ENCODE measurements at regions not wholly inside any gene's neighbourhood (a gene's known extent, or its start where the extent isn't known, plus 50 kb on each side); places are given as distances from the start of the nearest gene placed in this dataset.

DNA sequence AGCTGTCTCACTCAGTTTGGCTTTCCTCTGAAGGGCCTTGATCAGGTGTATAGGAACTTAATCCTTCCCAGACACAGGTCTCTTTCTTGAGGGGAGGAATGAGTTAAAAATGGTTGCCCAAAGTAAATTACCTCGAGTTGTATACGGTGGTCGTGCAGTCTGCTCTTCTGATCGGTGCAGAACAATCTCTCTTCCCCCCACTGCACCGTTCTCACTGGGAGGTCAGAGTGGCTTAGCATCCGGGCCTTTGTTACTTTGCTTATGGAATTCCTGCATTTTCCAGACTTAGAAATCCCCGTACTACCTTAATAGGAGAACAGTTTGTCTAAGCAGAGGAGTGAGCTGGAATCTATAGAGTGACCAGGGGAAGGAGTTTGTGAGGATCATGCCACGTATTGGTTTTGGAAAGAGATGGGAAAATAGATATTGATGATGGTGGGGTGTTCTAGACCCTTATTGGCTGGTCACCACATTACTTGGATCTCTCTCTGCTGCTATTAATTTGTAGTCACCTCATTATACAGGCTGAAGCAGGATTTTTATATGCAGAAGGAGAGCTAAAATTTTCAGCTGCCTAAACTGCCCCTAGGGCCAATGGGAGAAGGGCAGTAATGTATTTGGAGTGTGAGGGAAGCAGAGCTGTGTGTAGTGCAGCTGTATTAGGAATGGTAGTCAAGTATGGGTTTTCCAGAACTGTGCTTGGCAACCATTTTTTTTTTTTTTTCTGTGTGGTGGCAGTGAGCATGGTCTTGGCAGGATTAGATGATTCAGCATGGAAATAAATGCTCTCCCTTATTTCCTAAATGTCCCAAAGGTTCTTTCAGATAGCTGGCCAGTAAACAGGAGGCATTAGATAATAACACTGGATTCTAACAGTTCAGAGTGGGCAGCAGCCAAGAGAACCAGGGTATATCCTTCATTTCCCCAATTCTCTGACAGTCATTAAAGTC is 81.5 kb downstream of the NDUFS5 start:
- DNase-seq (ENCODE audit: low spot score): no peak

DNA sequence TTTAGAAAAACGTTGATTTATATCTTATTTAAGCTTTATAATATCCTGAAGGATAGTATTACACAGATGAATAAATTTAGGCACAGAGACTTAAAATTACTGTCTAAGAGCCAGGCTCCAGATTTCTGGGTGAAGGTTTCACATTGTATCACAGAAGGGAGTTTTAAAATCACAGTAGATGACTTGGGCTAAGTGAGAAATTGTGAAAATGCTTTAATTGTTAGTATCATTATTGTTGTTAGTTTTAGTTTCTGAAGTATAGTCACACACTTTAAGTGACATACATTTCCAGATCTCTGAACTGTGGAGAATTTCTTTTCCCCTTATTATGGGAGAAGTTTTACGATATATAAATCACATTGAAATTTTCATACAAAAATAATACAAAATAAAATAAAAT is 83.5 kb downstream of the NDUFS5 start:
- no peak for DNase-seq (ENCODE audit: low spot score)

DNA sequence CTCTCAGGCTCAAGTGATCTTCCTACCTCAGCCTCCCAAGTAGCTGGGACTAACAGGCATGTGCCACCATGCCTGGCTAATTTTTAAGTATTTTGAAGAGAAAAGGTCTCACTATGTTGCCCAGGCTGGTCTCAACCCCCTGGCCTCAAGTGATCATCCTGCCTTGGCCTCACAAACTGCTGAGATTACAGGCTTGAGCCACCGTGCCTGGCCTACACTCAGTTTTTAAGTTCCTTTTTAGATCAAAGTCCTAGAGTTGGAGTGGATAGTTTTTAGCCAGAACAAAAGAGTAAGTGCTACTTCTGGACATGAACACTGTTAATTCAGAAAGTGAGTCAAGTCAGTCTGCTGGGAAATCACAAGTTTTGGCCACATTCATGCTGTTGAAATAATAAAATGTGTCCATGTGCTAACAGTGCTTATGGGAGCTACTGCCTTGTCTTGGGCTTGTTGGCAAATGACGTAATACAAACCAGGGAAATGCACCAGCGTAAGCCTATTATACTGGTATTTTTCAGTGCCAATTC is 84.2 kb downstream of the NDUFS5 start:
- DNase-seq (ENCODE audit: low spot score): no peak

DNA sequence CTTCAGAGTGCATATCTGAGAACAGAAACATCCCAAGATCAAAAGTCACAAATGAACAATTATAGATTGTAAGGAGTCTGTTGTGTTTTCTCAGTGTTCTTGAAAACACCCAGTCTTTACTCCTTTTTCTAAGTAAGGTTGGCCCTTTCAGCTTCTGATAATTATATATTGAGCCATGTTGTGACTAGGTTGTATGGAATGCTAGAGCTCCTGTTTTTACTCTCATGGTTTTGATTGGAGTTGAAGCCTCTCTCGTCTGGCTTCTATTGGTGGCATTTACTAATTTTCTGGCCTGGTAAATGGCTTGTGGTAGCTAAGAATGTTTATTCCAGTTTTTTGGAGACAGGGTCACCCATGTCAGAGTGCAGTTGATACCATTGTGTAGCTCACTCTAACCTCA is 84.7 kb downstream of the NDUFS5 start:
- DNase-seq (ENCODE audit: low spot score): no peak

DNA sequence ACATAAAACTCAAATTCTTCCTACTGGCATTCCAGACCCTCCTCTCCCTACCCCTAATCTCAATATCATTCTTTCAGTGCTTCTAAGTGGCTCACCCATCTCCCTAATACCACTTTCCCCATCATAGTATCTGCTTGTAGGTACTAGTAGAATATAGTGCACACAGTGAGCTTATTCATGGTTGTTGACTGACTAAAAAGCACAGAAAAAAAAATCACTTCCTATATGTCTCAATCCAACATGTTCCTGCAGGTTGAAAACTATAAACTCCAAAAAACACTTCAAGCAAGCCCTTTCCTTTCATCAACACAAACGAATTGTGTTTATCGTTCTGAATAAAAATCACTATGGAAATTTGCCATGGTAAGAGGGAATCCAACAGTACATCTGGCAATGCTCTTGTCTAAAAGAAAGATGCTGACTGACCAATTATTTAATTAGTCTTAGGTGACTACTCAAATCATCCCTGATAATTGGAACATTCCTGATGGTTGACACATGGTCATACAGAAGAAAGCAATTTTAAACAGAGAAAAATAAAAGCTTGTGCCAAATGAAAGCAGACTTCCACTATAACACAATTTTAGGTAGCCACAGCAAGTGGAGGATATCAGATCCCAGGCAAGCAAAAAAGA is 87.1 kb downstream of the NDUFS5 start:
- no peak for DNase-seq (ENCODE audit: low spot score)

DNA sequence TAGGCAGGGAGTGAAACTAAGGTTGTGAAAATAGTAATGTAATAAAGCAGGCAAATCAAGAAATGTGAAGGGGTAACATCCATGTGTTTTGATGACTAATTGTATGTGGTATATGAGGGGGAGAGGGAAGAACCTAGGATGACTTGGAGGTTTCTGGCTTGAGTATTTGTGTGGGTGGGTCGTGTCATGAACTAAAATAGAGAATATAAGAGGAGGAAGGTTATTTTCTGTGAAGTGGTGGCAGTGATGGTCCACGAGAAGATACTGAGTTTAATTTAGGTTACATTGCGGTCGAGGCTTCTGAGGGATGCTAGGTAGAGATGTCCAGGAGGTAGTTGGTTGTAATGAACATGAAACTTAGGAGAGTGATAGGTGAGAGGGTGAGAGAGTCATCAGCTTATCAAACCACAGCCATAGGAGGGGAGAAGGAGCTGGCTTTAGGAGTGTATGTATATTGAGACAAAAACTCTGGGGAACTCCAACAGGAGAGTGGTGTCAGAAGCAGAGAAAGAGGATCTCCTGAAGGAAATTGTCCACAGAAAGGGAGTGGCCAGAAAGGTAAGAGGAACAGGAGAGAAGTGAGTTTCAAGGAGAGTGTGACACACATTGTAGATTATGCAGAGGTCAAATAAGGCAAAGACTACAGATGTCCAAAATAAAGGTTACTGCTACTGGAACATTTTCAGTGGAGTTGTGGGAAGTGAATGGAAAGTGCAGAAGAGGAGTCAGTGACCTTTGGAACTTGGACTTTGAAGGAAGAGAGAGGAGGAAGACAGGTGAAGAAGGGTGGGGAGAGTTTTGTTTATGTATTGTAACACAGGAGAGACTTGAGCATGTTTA is 89.0 kb upstream of the MACF1 start:
- DNase-seq (ENCODE audit: low spot score): no peak

DNA sequence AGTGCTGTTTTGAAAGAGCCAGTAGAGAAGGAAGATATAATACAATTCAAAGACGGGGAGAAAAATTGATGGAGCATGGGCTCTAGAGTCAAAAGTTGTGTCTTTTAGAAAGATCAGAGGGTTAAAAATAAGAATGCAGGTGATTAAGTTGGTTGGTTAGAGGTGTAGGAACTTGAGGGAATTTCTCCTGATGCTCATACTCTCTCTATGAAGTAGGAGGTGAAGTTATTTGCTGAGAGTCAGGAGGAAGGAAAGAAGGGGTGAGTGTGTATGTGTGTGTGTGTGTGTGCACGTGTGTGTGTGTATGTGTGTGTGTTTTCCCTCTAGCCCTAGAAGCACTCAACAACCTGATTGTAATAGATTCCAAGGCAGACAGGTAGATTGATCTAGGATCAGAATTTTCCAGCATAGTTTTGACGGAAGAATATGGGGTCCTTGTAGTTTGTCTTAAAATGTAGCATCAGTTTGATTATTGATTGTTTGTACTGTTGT is 88.3 kb upstream of the MACF1 start:
- DNase-seq (ENCODE audit: low spot score): no peak

DNA sequence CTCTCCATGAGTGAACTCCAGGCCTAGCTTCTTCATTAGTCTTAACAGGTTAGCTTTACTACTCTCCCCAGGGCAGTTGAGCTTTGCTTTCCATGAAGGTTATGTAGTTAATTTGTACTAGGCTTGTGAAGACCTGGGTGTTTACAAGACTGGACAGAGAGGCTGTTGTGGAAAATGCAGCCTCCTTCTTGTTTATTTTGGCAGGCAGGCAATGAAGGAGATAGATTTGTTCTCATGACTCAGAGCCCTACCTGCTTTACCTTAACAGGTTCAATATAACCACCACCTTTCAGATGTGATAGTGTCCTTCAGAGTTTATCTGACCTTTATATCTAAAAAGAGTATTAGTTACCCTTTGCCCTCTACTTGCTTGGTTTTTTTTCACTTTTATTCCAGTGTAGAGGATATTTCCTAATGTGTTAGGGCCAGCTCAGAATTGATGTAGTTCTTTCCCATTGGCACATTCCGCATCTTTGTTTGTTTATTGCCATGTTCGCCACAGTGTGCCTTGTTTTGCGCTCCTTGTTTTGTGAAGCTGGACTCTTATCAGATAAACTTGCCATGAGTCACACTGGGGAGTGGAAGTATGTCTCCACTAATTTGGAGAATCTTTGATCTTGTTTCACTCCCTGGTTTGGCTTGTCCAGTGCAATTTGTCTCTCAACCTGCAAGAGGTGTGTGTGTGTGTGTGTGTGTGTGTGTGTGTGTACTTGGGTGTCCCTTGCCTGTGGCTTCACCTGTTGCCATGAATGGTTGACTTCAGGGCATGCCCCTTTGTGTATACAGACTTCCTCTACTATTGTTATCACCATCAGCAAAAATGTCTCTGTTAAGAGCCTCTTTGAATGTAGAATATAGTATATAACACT is 87.4 kb upstream of the MACF1 start:
- DNase-seq (ENCODE audit: low spot score): no peak

DNA sequence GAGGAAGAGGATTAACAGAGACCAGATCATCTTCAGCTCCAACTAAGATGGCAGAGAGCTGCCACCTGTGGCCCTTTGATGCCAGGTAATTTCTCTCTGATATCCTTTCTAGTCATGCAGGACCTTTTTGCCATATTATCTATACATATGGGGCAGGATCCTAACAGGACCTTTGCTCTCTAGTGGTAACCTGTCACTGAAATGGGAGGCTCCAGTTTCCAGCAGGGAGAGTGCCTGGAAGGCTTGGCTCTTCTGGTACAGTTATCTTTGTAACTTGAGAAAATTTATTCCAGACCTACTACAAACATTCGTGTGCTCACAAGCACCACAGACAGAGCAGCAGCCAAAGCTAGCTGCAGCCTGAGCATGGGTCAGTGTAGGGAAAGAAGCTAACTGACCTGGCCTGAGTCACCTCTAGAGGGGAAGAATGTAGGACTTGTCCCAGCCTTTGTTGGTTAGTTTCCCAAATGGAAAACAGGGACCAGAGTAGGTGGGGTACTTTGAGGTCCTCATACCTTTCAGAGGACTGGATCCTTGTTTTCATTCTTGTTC is 86.5 kb upstream of the MACF1 start:
- no peak for DNase-seq (ENCODE audit: low spot score)

DNA sequence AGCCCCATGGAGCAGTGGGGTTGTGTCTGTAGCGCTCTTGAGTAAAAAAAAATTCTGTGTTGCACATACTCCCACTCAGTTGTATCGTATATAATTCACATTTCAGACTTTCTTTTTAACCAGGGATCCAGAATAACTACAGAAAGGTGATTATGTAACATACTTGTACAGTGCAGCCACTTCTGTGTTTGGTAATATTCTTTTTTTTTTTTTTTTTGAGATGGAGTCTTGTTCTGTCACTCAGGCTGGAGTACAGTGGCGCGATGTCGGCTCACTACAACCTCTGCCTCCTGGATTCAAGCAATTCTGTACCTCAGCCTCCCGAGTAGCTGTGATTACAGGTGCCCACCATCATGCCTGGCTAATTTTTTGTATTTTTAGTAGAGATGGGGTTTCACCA is 82.4 kb upstream of the MACF1 start:
- DNase-seq (ENCODE audit: low spot score): no peak

DNA sequence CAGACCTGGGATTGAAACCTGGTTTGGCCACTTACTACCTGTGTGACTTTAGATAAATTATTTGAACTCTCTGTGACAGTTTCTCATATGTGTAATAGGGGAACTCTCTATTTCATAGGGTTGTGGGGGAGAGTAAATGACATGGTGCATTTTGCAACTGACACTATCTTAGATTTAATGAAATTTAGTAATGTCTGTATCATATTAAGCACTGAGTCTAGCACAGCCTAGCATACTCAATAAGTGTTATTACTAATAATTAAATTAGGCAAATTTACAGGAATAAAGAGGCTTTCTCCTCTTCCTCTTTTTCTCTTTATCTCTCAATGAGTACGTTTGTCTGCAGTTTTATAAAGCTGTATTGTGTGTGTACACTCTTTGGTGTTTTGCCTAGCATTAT is 80.2 kb upstream of the MACF1 start:
- no peak for DNase-seq (ENCODE audit: low spot score)

DNA sequence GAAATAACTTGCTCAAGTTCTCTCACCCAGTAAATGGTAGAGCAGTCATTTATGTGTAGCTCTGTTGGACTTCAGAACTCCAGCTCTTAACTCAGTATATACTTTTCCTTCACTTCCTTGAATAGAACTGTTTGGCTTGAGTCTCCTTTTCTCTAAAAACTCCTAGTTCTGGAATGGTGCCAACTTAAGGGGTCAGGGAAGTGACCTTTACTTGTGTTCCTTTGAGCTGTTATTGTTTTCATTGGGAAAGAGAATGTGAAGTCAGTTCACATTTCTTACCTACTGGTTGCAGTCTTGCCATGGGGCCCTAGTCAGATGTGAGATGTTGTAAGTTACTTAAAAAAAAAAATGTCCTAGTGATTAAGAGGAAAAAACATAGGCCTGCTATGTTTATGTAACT is 77.0 kb upstream of the MACF1 start:
- no peak for DNase-seq (ENCODE audit: low spot score)

DNA sequence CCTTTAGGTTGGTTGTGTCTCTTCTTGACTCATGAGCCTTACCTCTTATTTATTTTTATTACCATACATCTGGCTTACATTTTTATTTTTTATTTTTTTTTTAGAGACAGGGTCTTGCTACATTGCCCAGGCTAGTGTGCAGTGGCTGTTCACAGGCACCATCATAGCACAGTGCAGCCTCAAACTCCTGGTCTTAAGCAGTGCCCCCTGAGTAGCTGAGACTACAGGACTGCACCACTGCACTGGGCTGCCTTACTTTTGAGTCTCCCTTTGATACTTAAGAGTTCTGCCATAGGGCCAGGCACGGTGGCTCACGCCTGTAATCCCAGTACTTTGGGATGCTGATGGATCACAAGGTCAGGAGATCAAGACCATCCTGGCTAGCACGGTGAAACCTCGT is 76.4 kb upstream of the MACF1 start:
- DNase-seq (ENCODE audit: low spot score): no peak

DNA sequence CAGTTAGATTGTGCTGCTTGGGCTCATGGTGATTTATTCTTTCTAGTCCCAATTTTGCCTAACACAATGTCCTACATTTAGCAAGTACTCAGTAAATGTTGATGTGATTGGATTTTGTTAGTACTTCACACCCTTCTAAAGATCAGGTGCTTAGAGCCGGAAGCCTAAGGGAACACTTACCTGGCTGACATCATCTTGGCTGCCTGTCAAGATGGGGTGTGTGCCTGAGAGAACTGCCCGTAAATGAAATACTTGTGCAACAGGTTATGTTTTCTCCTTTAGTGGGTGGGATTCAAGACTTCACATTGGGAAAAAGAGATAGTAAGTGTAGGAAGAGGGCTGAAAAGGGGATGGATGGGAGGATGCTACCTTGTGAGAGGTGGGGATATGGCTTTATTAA is 75.5 kb upstream of the MACF1 start:
- no peak for DNase-seq (ENCODE audit: low spot score)

DNA sequence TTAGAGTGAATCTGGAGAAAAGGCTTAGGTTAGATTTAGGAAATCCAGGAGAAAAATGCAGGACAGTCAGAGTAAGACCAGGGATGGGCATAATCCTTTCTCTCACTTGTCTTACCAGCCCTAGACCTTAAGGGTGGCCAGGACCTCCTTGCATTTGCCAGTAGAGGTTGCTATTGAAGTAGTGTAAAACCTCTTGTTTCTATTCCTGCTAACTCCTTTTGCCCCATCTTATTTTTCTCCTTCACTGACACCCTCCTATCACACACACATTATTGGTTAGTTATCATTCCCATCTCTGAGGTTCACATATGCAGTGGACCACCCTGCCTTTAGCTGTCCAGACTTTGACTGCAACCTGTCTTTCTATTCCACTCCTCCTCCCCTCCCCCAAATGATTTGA is 75.0 kb upstream of the MACF1 start:
- no peak for DNase-seq (ENCODE audit: low spot score)

DNA sequence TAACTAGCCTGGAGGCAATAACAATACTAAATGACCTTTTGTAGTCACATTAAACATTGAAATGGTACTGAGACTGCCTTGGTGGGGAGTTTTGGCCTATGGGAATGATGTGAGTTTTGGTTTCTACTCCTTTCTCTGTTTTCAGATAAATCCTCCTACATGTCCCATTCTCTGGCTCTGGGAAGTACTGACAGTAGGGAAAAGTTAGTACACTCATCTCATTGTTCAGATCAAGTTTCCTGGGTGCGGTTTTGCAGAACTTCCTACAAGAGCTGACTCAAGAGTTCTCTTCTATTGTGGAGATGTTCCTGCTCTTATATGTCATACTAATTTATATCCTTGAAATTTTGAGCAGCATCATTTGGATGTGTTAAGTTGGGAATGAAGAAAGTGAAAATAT is 74.2 kb upstream of the MACF1 start:
- DNase-seq (ENCODE audit: low spot score): no peak

DNA sequence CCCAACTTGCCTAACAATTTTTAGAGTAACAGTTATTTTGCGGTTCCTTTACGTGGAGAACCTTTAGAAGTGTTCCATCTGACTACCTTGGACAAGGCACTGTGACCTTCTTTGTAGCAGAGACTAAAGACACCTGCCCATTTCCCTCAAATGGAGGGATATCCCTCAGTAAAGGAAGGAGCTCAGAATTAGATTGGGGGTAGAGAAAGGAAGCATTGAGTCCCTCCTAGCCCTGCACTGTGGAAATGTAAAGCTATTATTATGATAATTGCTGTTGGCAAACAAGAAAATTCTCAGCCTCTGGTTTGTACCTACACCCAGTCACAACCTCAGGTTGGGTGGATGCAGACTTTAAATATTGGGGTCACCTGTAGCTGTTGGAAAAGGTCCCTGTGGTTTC is 72.6 kb upstream of the MACF1 start:
- no peak for DNase-seq (ENCODE audit: low spot score)

DNA sequence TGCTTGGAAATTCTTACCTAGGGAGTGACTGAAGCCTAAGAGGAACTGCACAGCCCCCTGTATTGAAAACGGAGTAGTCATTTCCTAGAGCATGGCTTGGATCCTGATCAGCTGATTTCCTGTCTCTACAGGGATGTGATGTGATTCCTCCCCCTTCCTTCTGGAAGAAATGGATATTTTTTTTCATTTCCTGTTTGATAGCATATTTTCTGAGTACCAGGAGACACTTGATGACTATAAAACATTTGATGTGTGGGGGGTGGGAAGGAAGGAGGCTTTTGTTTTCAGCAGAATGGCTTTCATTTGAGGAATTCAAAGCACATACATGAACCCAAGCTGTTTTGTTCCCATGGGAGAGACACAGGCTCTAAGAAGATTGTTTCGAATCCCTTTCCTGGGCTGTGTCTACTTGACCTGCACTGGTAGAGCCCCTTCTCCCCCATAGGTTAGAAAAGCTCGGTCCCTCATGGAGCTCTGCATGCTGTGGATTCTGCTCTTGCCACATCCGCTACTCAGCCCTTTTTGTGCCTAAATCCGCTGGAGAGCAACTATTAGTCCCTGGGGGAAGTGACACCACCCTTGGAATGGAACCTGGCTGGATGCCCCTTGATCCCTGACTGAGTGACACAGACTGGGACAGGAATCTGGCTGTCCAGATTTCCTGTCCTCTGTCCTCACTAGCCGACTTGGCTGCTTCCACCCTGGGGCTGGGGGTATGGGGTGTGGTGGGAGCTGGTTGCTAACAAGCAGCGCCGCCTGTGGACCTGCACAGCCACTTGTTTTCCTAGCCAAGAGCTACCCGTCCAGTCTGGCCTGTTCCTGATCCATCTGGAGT is 71.8 kb upstream of the MACF1 start:
- no peak for DNase-seq (ENCODE audit: low spot score)

DNA sequence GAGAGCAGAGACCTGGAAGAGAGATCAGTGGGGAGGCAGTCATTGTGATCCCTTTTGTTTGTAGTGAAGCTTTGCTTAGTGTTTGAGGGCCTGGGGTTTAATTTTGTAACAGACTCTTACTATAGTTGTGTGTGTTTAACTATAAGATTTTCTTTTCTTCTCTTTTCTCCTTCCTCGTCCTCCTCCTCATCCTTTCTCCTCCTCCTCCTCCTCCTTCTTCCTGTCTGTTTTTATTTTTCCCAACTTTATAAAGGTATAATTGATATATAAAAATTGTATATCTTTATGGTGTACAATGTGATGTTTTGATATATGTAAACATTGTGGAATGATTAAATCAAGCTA is 71.2 kb upstream of the MACF1 start:
- DNase-seq (ENCODE audit: low spot score): no peak

DNA sequence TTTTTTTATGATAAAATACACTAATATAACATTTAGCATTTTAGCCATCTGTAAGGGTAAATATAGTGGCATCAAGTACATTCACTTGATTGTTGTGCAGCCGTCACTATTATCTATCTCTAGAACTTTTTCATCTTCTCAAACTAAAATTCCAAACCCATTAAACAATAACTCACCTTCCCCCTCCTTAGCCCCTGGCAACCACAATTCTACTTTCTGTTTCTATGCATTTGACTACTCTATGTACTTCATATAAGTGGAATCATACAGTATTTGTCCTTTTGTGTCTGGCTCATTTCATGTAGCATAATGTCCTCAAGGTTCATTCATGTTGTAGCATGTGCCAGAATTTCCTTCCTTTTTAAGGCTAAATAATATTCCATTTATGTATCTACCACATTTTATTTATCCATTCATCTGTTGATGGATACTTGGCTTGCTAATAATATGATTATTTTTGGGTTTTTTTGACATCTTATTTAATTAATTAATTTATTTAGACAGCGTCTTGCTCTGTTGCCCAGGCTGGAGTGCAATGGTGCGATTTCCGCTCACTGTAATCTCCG is 69.6 kb upstream of the MACF1 start:
- no peak for DNase-seq (ENCODE audit: low spot score)

Data from CD4-positive, alpha-beta T cell treated with Interleukin-15 for 4 hours (primary cell).